MM.1S (cell line): ENCODE measurements at regions not wholly inside any gene's neighbourhood (a gene's known extent, or its start where the extent isn't known, plus 50 kb on each side); places are given as distances from the start of the nearest gene placed in this dataset.
A peak's percentile ranks its signal among the peaks of the same experiment; 100 is the strongest.

ENCODE experiments used
- DNase-seq: peaks from one replicate; pipeline ENCODE4 v3.0.0-alpha.2; 2015
- H2AFZ ChIP-seq: fragments of 300-600 bp; sonication (generic); 2 replicates; pipeline ENCODE4 v1.6.0; 2016; ENCODE audit warnings: antibody characterized with exemption, low read length
- H3F3A ChIP-seq: fragments of 300-600 bp; sonication (generic); 2 replicates; pipeline ENCODE4 v1.6.1; 2016; ENCODE audit warnings: mild to moderate bottlenecking, antibody characterized with exemption, low read length, moderate library complexity, mixed read lengths; ENCODE audit not compliant: insufficient read depth
- H3K27ac ChIP-seq: fragments of 300-600 bp; sonication (generic); 2 replicates; pipeline ENCODE4 v1.5.1; 2016; ENCODE audit warnings: mild to moderate bottlenecking, low read length
- H3K27me3 ChIP-seq: fragments of 300-600 bp; sonication (generic); replicated peaks from 2 replicates; pipeline ENCODE4 v1.6.0; 2016; ENCODE audit warnings: low read length; ENCODE audit not compliant: insufficient read depth
- H3K36me3 ChIP-seq: fragments of 300-600 bp; sonication (generic); replicated peaks from 2 replicates; pipeline ENCODE4 v1.6.1; 2016; ENCODE audit warnings: mild to moderate bottlenecking, low read length, mixed read lengths; ENCODE audit not compliant: insufficient read depth
- H3K4me1 ChIP-seq: fragments of 300-600 bp; sonication (generic); 2 replicates; pipeline ENCODE4 v1.6.1; 2016; ENCODE audit warnings: low read length, mixed read lengths
- H3K4me2 ChIP-seq: fragments of 300-600 bp; sonication (generic); 2 replicates; pipeline ENCODE4 v1.6.0; 2016; ENCODE audit warnings: low read depth, low read length
- H3K4me3 ChIP-seq: fragments of 300-600 bp; sonication (generic); 2 replicates; pipeline ENCODE4 v1.5.1; 2016; ENCODE audit warnings: low read length, mixed read lengths
- H3K79me2 ChIP-seq: fragments of 300-600 bp; sonication (generic); 2 replicates; pipeline ENCODE4 v1.6.1; 2016; ENCODE audit warnings: mixed run types, low read length, mixed read lengths
- H3K9ac ChIP-seq: fragments of 300-600 bp; sonication (generic); 2 replicates; pipeline ENCODE4 v1.6.1; 2016; ENCODE audit warnings: low read length, mixed read lengths
- H3K9me2 ChIP-seq: fragments of 300-600 bp; sonication (generic); replicated peaks from 2 replicates; pipeline ENCODE4 v1.6.1; 2016; ENCODE audit warnings: mild to moderate bottlenecking, low read length, mixed read lengths; ENCODE audit not compliant: insufficient read depth
- H3K9me3 ChIP-seq: fragments of 300-600 bp; sonication (generic); replicated peaks from 2 replicates; pipeline ENCODE4 v1.6.1; 2016; ENCODE audit warnings: mild to moderate bottlenecking, low read length, mixed read lengths; ENCODE audit not compliant: insufficient read depth
- H4K20me1 ChIP-seq: fragments of 300-600 bp; sonication (generic); 2 replicates; pipeline ENCODE4 v1.6.1; 2016; ENCODE audit warnings: mild to moderate bottlenecking, low read length, moderate library complexity, mixed read lengths; ENCODE audit not compliant: insufficient read depth
- EZH2 ChIP-seq: fragments of 300-600 bp; sonication (generic); optimal IDR thresholded peaks from 2 replicates; pipeline ENCODE3; 2017; ENCODE audit warnings: low read depth, mild to moderate bottlenecking, antibody characterized with exemption, low read length, mixed read lengths
- EZH2phosphoT487 ChIP-seq: fragments of 300-600 bp; sonication (generic); IDR thresholded peaks from 2 replicates; pipeline ENCODE4 v1.6.1; 2018; ENCODE audit warnings: antibody characterized with exemption, low read length
- TF ChIP-seq, protein P1 (sequence below): fragments of 300-600 bp; sonication (generic); IDR thresholded peaks from 2 replicates; pipeline ENCODE4 v1.5.1; 2016; ENCODE audit warnings: antibody characterized with exemption, low read length, mixed read lengths

- no peaks in the 10 kb centered on the region for H4K20me1 ChIP-seq
- H3F3A ChIP-seq, result no peaks in the 10 kb centered on the region
- H3K9ac ChIP-seq, result no peak overlapping the region
- H3K27ac ChIP-seq, result no peak overlapping the region
- H3K27me3 ChIP-seq, result no peaks in the 10 kb centered on the region
- peak overlapping the region; percentile 4; the same call in 1 of the 2 replicates for H3K4me2 ChIP-seq
- H3K79me2 ChIP-seq, result no peaks in the 10 kb centered on the region
- no peak for DNase-seq
- no peaks in the 10 kb centered on the region for H3K4me1 ChIP-seq
- no peak overlapping the region for H3K4me3 ChIP-seq
- H3K36me3 ChIP-seq, result no peaks in the 10 kb centered on the region
- no peaks in the 10 kb centered on the region for H3K9me3 ChIP-seq
- no peaks in the 10 kb centered on the region for H3K9me2 ChIP-seq
- H2AFZ ChIP-seq, result peak overlapping the region; percentile 30
- TF ChIP-seq EZH2 (no peak), EZH2phosphoT487 (no peak)
- TF ChIP-seq, protein P1, sequence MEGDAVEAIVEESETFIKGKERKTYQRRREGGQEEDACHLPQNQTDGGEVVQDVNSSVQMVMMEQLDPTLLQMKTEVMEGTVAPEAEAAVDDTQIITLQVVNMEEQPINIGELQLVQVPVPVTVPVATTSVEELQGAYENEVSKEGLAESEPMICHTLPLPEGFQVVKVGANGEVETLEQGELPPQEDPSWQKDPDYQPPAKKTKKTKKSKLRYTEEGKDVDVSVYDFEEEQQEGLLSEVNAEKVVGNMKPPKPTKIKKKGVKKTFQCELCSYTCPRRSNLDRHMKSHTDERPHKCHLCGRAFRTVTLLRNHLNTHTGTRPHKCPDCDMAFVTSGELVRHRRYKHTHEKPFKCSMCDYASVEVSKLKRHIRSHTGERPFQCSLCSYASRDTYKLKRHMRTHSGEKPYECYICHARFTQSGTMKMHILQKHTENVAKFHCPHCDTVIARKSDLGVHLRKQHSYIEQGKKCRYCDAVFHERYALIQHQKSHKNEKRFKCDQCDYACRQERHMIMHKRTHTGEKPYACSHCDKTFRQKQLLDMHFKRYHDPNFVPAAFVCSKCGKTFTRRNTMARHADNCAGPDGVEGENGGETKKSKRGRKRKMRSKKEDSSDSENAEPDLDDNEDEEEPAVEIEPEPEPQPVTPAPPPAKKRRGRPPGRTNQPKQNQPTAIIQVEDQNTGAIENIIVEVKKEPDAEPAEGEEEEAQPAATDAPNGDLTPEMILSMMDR, result no peak
Observed at GRCh38 chr3:191958980-191959671, 498.2 kb downstream of the PYDC2 start.

GRCh38 chr3:191959876-191960413 lies 499.0 kb downstream of the PYDC2 start:
- Histone ChIP-seq H3K4me2 (no peak overlapping the region), H3K27ac (no peak overlapping the region), H2AFZ (no peak overlapping the region)

GRCh38 chr3:191961022-191961421 lies 500.1 kb downstream of the PYDC2 start:
- H3K4me1 ChIP-seq, result 0 out of 2 replicates have a peak, but pooled peaks cover 4% of the 10 kb centered on the region
- no peak overlapping the region for H2AFZ ChIP-seq
- no peak overlapping the region for H3K4me3 ChIP-seq

More at GRCh38 chr3:191959876-191960413, 499.0 kb downstream of the PYDC2 start:
- H3K9me3 ChIP-seq, result no peaks in the 10 kb centered on the region
- no peaks in the 10 kb centered on the region for H3K4me1 ChIP-seq
- H3K27me3 ChIP-seq, result no peaks in the 10 kb centered on the region
- no peaks in the 10 kb centered on the region for H4K20me1 ChIP-seq
- DNase-seq, result no peak
- no peaks in the 10 kb centered on the region for H3K9me2 ChIP-seq
- H3K4me3 ChIP-seq, result no peak overlapping the region
- H3K36me3 ChIP-seq, result no peaks in the 10 kb centered on the region
- no peaks in the 10 kb centered on the region for H3K79me2 ChIP-seq
- no peak for TF ChIP-seq EZH2
- TF ChIP-seq, protein P1, result no peak
- no peak for TF ChIP-seq EZH2phosphoT487
- no peak overlapping the region for H3K9ac ChIP-seq
- H3F3A ChIP-seq, result no peaks in the 10 kb centered on the region

More at GRCh38 chr3:191961022-191961421, 500.1 kb downstream of the PYDC2 start:
- H3K9me3 ChIP-seq, result no peaks in the 10 kb centered on the region
- H3K27ac ChIP-seq, result no peak overlapping the region
- no peaks in the 10 kb centered on the region for H4K20me1 ChIP-seq
- no peak for DNase-seq
- TF ChIP-seq EZH2 (no peak), EZH2phosphoT487 (no peak)
- TF ChIP-seq, protein P1, result no peak
- H3K79me2 ChIP-seq, result no peaks in the 10 kb centered on the region
- no peaks in the 10 kb centered on the region for H3K27me3 ChIP-seq
- no peaks in the 10 kb centered on the region for H3K9me2 ChIP-seq
- no peak overlapping the region for H3K4me2 ChIP-seq
- no peak overlapping the region for H3K9ac ChIP-seq
- H3F3A ChIP-seq, result no peaks in the 10 kb centered on the region
- H3K36me3 ChIP-seq, result no peaks in the 10 kb centered on the region
